CD4-positive, alpha-beta T cell treated with Interleukin-1 beta for 1 hour (primary cell): ENCODE measurements at regions not wholly inside any gene's neighbourhood (a gene's known extent, or its start where the extent isn't known, plus 50 kb on each side); places are given as distances from the start of the nearest gene placed in this dataset.

ENCODE experiments used
- DNase-seq, 2 donors: peaks; one replicate each; pipeline ENCODE4 v3.0.0-alpha.2; 2020 to 2022

DNA sequence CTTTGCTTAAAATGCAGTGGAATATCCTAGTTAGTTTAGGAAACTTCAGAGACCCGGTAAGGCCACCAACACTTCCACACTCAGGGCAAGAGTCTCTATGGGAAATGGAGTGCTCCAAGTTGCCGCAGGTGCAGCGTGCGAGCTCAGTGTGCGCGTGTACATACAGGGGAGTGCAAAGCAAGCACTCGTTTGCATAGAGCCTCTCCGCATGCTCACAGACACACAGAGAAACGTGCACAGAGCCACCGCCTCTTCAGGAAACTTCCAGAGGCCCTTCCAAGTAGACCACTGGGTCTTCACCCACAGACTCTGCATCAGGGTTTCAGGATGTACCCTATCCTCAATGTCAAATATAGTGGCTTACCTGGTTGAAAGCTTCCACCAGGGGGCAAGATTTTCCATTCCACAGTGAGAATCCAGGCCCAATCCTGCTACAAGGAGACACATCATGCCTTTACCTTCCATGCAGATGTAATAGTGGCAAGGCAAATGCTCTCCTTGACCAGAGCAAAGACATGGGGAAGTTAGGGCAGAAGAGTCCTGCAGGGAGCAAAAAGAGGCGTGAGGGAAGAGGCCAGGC is 513.0 kb upstream of the MYT1L start:
- DNase-seq, result no peak

DNA sequence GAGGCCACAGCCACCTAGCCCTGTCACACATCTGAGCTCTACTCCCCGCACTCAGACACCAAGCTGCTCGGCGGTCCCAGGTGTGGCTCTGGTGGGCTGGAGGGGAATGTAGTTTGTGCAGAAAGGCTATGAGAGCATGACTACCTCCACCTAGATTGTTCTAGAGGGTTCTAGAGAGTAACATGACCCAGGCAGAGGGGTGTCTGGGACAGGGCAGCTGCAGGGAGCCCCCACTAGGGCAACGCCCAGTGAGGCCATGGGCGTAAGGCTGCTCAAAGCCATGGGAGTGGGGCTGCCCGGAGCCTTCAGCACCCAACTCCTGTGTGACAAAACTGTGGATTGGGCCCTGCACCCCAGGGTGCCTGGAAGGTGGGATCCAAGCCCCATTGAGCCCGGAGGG is 511.4 kb upstream of the MYT1L start:
- no peak for DNase-seq

DNA sequence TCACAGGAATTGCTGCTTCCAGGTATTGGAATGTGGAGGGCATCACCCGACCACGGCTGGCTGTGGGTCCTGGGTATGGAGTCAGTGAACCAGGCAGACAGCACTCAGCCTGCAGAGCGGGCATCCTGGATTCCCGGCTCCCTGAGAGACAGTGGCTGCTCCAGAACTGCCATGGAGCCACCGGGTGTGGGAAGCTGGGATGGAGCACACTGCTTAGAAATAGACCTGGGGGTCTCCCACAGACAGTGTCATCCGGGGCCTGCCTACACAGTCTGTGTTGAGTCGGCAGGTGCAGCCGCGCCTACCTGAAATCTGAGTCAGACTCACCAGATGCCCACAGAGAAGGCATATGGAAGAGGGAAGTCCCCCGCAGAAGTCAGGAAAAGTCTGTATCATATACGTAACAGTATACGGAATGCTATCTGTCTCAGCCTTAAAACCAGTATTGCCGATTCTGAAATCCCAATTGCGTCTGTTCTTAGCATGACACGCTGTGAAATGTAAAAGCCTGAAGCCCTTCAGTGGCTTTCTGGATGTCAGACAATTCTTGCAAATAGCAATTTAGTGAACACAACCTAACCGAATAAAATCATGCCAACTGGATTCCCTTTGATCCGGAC is 509.7 kb upstream of the MYT1L start:
- no peak for DNase-seq

GRCh38 chr2:2839782-2840531 is 508.9 kb upstream of the MYT1L start:
- DNase-seq, result no peak

- no peak for DNase-seq
Measured at GRCh38 chr2:2839393-2839781, 508.3 kb upstream of the MYT1L start.

- DNase-seq, result no peak
Measured at GRCh38 chr2:2838548-2838845, 507.4 kb upstream of the MYT1L start.

- no peak for DNase-seq
Measured at GRCh38 chr2:2837746-2838547, 506.9 kb upstream of the MYT1L start.

- no peak for DNase-seq
Measured at GRCh38 chr2:2836343-2837070, 505.4 kb upstream of the MYT1L start.

GRCh38 chr2:2834516-2835254 is 503.6 kb upstream of the MYT1L start:
- DNase-seq, result no peak

DNA sequence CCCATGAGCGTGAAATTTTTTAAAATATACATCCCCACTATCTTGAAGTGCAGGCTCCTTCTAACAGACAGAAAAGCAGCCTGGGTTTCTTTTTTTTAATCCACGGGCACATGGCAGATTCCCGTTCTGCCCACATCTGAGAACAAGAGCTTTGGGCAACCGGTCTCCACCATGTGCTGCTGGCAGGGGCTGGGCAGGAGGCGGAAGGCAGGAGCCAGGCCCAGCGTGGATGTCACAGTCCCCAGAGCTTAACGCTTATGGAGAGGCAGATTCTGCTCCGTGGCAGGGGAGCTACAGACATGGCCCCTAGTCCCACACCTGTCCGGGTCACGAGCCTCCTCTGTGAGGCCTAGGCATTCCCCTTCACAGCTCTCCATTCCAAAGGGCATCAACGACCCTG is 503.0 kb upstream of the MYT1L start:
- no peak for DNase-seq

- no peak for DNase-seq
Measured at GRCh38 chr2:2832657-2833056, 501.6 kb upstream of the MYT1L start.

DNA sequence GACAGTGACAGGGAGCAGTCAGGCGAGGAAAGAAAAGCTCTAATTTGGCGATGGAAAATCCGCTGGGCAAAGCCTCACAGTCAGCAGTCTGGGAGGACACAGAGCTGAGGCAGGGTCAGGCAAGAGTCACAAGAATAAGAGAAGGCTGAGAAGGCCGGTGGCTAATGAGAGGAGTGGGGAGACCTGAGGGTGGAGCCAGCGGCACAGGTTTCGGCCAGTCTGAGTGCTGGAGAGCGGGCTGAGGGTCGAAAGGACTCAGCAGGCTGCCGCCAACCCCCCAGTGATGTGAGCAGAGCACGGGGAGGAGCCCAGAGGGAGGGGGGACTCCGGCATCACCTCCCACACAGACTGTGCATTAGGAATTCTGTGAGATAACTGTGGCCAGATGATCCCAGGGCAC is 500.6 kb upstream of the MYT1L start:
- no peak for DNase-seq

DNA sequence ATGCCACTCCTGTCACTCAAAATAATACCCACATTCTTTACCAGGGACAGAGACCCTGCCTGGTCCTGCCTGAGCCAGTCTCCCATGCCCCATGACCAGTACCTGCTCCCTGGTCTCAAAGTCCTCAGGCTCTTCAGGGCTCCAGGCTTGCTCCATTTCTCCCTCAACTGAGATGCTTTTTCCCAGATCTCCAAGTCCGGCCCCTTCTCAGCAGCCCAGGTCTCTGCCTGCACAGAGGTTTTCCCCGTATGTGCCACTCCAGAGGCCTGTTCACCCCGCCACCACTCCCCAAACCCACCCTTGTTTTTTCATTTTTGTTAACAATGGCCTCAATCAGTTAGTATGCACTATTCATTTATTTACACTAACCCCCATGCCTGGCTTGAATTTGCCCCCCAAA is 499.5 kb upstream of the MYT1L start:
- DNase-seq, result no peak

GRCh38 chr2:2828774-2829368 is 497.8 kb upstream of the MYT1L start:
- no peak for DNase-seq

- no peak for DNase-seq
Measured at GRCh38 chr2:2827761-2828221, 496.7 kb upstream of the MYT1L start.

DNA sequence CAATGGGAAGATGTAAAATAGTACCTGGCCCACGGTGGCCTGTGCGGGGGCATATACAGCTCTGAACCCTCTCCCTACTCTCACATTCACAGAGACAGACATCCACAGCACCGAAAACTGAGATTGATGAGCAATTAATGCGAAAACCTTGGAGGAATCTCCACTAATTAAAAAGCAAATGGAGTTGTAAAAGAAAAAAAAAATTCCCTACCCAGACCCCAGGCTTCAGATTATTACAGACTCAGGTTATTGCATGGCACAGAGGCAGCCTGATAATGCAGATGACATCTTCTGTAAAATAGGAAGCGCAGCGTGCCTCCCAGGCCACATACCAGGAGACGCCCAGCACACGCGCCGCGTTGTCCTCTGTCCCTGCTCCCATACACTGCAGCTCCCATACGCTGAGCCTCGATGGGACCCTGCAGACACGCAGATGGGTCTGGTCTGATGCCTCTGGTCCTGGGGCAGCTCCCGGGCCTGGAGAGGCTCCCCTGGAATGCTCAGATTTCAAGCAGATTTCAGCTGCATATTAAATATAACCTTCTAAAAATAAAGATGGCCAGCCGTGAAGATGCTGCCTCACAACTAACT is 496.1 kb upstream of the MYT1L start:
- no peak for DNase-seq

DNA sequence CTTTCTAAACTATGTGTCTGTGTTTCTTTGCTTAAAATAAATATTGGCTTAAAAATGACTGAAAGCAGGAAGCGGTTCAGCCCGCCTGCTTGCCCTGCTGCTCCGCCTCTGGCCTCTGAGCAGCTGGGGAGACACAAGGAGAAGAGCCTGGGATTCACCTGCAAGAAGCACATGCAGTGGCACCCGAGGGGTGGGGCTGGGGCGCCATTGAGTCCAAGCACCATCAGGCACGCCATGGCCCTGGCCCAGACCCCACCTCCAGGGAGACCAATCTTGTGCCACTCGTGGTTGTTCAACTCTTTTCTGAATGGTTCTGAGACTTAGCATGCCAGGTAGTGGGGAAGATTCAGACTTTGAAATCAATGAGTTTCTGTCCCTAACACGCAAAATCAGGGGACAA is 495.5 kb upstream of the MYT1L start:
- DNase-seq, result no peak

DNA sequence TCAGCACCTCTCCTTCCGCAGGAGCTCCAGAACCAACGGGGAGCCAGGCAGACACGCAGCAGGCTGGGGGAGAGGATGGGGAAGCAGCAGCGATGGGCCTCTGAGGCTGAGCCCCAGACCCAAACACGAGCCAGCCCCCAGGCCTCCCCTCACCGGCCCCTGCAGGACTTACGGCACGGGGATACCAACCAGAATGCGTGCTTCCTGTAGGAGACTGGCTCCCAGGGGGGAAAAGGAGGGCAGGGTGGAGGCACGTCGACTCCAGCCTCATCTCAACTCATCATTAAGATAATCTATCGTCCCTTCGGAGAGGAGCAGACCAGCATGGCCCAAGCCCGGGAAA is 495.1 kb upstream of the MYT1L start:
- no peak for DNase-seq

DNA sequence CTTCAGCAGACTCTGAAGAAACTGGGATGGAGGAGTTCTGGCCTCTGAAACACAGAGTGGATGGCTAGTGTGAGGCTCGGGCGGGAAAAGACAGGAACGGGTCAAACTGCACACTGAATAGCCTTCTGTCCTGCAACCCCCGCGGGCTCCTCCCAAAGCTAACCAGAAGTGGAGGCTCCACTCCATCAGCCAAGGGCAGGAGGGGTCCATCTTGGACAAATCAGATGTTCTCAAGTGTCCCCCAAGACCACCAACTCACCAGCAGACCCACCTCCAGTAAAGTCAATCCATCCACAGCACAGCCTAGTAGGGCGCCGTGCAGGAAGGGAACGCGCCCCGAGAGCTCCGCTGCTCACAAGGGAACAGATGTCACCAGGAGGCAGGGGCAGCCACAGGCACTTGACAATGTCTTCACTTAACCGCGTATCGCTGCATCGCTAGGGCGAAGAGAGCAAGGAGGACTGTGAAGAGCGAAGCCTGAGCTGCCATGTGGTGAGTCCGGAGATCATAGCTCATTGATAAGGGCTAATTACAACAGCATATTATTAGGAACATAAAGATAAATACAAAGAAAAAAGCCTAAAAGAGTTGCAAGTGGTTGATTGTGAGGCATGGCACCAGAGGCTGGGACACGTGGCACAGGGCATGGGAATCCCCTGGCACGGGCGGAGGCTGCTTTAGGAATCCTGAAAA is 494.6 kb upstream of the MYT1L start:
- no peak for DNase-seq

- no peak for DNase-seq
Measured at GRCh38 chr2:2825062-2825461, 494.0 kb upstream of the MYT1L start.

DNA sequence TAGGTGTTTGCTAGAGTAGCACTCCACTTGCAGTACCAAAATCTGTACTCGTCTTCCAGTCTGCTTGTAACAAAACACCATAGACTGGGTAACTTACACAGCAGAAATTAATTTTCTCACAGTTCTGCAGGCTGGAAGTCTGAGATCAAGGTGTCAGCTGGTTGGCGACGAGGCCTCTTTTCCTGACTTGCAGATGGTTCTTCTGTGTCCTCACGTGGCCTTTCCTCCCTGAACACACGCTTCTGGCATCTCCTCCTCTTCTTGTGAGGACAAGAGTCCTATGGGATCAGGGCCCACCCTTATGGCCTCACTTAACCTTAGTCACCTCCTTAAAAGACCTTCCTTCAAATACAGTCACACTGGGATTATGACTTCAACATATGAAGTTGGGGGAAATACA is 493.5 kb upstream of the MYT1L start:
- DNase-seq, result no peak
